ENCODE measurements at regions not wholly inside any gene's neighbourhood (a gene's known extent, or its start where the extent isn't known, plus 50 kb on each side); places are given as distances from the start of the nearest gene placed in this dataset.
"Not testable (repeated sequence)": the region's sequence is repeated elsewhere in the genome, so short reads cannot be mapped to it uniquely, and the experiment has no call there.

GRCh38 chr4:159705334-159705733 lies 602.5 kb downstream of the RAPGEF2 start:
- no peak for DNase-seq (ENCODE audit: low read depth in 2 of 2)
- no peak overlapping the region for H3K4me3 ChIP-seq (replicated peaks in 1 of 2; ENCODE audit: low read depth in 2 of 2, low read length in 2 of 2)
- TF ChIP-seq, protein P1, sequence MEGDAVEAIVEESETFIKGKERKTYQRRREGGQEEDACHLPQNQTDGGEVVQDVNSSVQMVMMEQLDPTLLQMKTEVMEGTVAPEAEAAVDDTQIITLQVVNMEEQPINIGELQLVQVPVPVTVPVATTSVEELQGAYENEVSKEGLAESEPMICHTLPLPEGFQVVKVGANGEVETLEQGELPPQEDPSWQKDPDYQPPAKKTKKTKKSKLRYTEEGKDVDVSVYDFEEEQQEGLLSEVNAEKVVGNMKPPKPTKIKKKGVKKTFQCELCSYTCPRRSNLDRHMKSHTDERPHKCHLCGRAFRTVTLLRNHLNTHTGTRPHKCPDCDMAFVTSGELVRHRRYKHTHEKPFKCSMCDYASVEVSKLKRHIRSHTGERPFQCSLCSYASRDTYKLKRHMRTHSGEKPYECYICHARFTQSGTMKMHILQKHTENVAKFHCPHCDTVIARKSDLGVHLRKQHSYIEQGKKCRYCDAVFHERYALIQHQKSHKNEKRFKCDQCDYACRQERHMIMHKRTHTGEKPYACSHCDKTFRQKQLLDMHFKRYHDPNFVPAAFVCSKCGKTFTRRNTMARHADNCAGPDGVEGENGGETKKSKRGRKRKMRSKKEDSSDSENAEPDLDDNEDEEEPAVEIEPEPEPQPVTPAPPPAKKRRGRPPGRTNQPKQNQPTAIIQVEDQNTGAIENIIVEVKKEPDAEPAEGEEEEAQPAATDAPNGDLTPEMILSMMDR (IDR thresholded peaks at IDR 0.05; ENCODE audit: low read depth, low read length) = no peak

DNA sequence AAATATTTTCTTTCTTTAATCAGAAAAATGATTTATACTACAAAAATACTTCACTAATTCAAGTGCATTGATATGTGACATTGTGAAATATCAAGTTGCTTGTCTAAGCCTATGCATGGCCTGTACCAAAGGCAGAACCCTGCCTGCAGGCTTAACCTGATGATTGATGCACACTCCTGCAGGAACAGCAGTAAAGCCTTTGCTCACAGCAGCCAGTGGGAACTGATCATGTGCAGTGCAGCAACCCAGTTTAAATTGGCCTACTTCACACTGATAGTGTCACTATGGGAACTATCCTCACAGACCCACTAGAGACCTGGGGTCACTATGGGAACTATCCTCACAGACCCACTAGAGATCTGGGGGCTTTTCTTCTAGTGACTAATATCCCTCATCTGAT lies 603.8 kb downstream of the RAPGEF2 start:
- DNase-seq (ENCODE audit: low read depth in 2 of 2) = no peak
- TF ChIP-seq, protein P1 (IDR thresholded peaks at IDR 0.05; ENCODE audit: low read depth, low read length) = no peak
- H3K4me3 ChIP-seq (replicated peaks in 1 of 2; ENCODE audit: low read depth in 2 of 2, low read length in 2 of 2) = no peak overlapping the region

GRCh38 chr4:159715180-159715579 lies 612.3 kb downstream of the RAPGEF2 start:
- not testable (repeated sequence) for H3K4me3 ChIP-seq (replicated peaks in 1 of 2; ENCODE audit: low read depth in 2 of 2, low read length in 2 of 2); DNase-seq (ENCODE audit: low read depth in 2 of 2)

GRCh38 chr4:159719531-159719930 lies 616.7 kb downstream of the RAPGEF2 start:
- DNase-seq (ENCODE audit: low read depth in 2 of 2) = no peak
- TF ChIP-seq, protein P1 (IDR thresholded peaks at IDR 0.05; ENCODE audit: low read depth, low read length) = no peak
- no peak overlapping the region for H3K4me3 ChIP-seq (replicated peaks in 1 of 2; ENCODE audit: low read depth in 2 of 2, low read length in 2 of 2)

DNA sequence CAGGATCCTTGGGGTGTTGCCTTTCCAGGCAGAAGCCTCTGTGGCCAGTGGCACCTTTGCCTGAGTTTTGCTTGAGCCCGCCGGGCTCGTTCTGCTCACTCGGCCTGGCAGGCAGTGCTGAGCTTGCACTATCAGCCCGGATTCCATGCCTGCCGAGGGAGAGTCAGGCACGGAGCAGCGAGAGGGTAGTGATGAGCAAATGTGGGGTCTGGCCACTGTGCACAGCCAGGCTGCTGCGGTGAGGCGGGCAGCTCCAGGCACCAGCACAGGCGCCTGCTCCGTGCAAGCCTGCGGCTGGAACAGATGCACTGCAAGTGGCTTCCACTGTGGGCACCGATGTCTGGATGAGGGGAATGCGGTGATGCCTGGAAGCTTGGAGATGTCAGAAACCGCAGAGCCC lies 619.2 kb downstream of the RAPGEF2 start:
- no peak for DNase-seq (ENCODE audit: low read depth in 2 of 2)

GRCh38 chr4:159722918-159723317 lies 620.0 kb downstream of the RAPGEF2 start:
- no peak overlapping the region for H3K4me3 ChIP-seq (replicated peaks in 1 of 2; ENCODE audit: low read depth in 2 of 2, low read length in 2 of 2)

More for the DNA sequence above, 619.2 kb downstream of the RAPGEF2 start:
- TF ChIP-seq, protein P1 (IDR thresholded peaks at IDR 0.05; ENCODE audit: low read depth, low read length) = no peak
- no peak overlapping the region for H3K4me3 ChIP-seq (replicated peaks in 1 of 2; ENCODE audit: low read depth in 2 of 2, low read length in 2 of 2)

GRCh38 chr4:159723341-159724048 lies 620.6 kb downstream of the RAPGEF2 start:
- TF ChIP-seq, protein P1 (IDR thresholded peaks at IDR 0.05; ENCODE audit: low read depth, low read length) = no peak
- no peak overlapping the region for H3K4me3 ChIP-seq (replicated peaks in 1 of 2; ENCODE audit: low read depth in 2 of 2, low read length in 2 of 2)
- no peak for DNase-seq (ENCODE audit: low read depth in 2 of 2)

More at GRCh38 chr4:159722918-159723317, 620.0 kb downstream of the RAPGEF2 start:
- TF ChIP-seq, protein P1 (IDR thresholded peaks at IDR 0.05; ENCODE audit: low read depth, low read length) = no peak
- DNase-seq (ENCODE audit: low read depth in 2 of 2) = no peak
